HCT116 (cell line): ENCODE measurements at regions not wholly inside any gene's neighbourhood (a gene's known extent, or its start where the extent isn't known, plus 50 kb on each side); places are given as distances from the start of the nearest gene placed in this dataset.

Source experiments
- EZH2phosphoT487 ChIP-seq: fragments of 200-600 bp; IDR thresholded peaks from 2 replicates; pipeline ENCODE4 v1.6.1; 2018; ENCODE audit warnings: antibody characterized with exemption, borderline replicate concordance
- JUND ChIP-seq: IDR thresholded peaks from 2 replicates; pipeline ENCODE4 v1.6.1; 2012
- RAD21 ChIP-seq: IDR thresholded peaks from 2 replicates; pipeline ENCODE4 v1.6.1; 2012; ENCODE audit warnings: low read depth, mild to moderate bottlenecking
- SP1 ChIP-seq: IDR thresholded peaks from 2 replicates; pipeline ENCODE4 v1.6.1; 2012; ENCODE audit warnings: low read depth
- TCF7L2 ChIP-seq: IDR thresholded peaks from 2 replicates; pipeline ENCODE4 v1.7.0; 2011; ENCODE audit warnings: borderline replicate concordance, inconsistent platforms; ENCODE audit not compliant: insufficient read depth, insufficient read length; ENCODE audit errors: extremely low read depth
- YY1 ChIP-seq: IDR thresholded peaks from 2 replicates; pipeline ENCODE4 v1.6.1; 2011; ENCODE audit warnings: low read length, low read depth, moderate library complexity, mild to moderate bottlenecking; ENCODE audit not compliant: insufficient replicate concordance; ENCODE audit errors: extremely low read depth
- ZFX ChIP-seq: fragments of 450-650 bp; IDR thresholded peaks from 2 replicates; pipeline ENCODE4 v1.6.1; 2017
- ZNF274 ChIP-seq: fragments of 200-500 bp; sonication (Bioruptor generic); IDR thresholded peaks from 2 replicates; pipeline ENCODE4 v1.6.1; 2014; ENCODE audit warnings: mild to moderate bottlenecking, low read depth, low read length, inconsistent platforms
- TF ChIP-seq, protein P1 (sequence below), 3 experiments: fragments of 200-600 bp in 1 of 3; sonication (generic) in 1 of 3; IDR thresholded peaks in 2 of 3; conservative IDR thresholded peaks in 1 of 3; 2 replicates each; pipeline ENCODE4 v1.5.1; 2012 to 2017; ENCODE audit warnings: low read depth in 2 of 3, low read length in 2 of 3, antibody characterized with exemption in 1 of 3, borderline replicate concordance in 1 of 3, control low read depth in 1 of 3, mild to moderate bottlenecking in 1 of 3, mixed read lengths in 1 of 3, mixed run types in 1 of 3, moderate library complexity in 1 of 3; ENCODE audit not compliant: insufficient read depth in 1 of 3
- TF ChIP-seq, protein P2 (sequence below): IDR thresholded peaks from 2 replicates; pipeline ENCODE4 v1.6.1; 2012; ENCODE audit warnings: low read depth
- TF ChIP-seq, protein P3 (sequence below): IDR thresholded peaks from 2 replicates; pipeline ENCODE4 v1.6.1; 2012

DNA sequence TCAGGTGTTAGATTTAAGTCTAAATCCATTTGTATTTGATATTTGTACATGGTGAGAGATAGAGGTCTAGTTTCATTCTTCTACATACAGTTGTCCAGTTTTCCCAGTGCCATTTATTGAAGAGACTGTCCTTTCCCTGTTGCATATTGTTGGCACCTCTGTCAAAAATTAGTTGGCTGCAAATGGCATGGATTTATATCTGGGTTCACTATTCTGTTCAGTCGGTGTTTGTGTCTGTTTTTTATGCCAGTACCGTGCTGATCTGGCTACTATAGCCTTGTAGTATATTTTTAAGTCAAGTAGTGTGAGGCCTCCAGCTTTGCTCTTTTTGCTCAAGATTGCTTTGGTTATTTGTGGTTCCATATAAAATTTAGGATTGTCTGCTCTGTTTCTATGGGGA lies 176.2 kb upstream of the DMRT1 start:
- TF ChIP-seq, protein P1, sequence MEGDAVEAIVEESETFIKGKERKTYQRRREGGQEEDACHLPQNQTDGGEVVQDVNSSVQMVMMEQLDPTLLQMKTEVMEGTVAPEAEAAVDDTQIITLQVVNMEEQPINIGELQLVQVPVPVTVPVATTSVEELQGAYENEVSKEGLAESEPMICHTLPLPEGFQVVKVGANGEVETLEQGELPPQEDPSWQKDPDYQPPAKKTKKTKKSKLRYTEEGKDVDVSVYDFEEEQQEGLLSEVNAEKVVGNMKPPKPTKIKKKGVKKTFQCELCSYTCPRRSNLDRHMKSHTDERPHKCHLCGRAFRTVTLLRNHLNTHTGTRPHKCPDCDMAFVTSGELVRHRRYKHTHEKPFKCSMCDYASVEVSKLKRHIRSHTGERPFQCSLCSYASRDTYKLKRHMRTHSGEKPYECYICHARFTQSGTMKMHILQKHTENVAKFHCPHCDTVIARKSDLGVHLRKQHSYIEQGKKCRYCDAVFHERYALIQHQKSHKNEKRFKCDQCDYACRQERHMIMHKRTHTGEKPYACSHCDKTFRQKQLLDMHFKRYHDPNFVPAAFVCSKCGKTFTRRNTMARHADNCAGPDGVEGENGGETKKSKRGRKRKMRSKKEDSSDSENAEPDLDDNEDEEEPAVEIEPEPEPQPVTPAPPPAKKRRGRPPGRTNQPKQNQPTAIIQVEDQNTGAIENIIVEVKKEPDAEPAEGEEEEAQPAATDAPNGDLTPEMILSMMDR (IDR thresholded peaks at IDR 0.05 in 2 of 3, conservative IDR thresholded peaks at IDR 0.05 in 1 of 3; ENCODE audit: borderline replicate concordance in 1 of 3, insufficient read depth in 1 of 3, low read depth in 2 of 3, low read length in 2 of 3) = no peak
- TF ChIP-seq TCF7L2 = no peak
- TF ChIP-seq EZH2phosphoT487 = no peak
- no peak for TF ChIP-seq JUND
- TF ChIP-seq SP1 = no peak
- TF ChIP-seq ZFX = no peak
- no peak for TF ChIP-seq RAD21
- TF ChIP-seq, protein P2, sequence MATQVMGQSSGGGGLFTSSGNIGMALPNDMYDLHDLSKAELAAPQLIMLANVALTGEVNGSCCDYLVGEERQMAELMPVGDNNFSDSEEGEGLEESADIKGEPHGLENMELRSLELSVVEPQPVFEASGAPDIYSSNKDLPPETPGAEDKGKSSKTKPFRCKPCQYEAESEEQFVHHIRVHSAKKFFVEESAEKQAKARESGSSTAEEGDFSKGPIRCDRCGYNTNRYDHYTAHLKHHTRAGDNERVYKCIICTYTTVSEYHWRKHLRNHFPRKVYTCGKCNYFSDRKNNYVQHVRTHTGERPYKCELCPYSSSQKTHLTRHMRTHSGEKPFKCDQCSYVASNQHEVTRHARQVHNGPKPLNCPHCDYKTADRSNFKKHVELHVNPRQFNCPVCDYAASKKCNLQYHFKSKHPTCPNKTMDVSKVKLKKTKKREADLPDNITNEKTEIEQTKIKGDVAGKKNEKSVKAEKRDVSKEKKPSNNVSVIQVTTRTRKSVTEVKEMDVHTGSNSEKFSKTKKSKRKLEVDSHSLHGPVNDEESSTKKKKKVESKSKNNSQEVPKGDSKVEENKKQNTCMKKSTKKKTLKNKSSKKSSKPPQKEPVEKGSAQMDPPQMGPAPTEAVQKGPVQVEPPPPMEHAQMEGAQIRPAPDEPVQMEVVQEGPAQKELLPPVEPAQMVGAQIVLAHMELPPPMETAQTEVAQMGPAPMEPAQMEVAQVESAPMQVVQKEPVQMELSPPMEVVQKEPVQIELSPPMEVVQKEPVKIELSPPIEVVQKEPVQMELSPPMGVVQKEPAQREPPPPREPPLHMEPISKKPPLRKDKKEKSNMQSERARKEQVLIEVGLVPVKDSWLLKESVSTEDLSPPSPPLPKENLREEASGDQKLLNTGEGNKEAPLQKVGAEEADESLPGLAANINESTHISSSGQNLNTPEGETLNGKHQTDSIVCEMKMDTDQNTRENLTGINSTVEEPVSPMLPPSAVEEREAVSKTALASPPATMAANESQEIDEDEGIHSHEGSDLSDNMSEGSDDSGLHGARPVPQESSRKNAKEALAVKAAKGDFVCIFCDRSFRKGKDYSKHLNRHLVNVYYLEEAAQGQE = no peak
- no peak for TF ChIP-seq YY1
- TF ChIP-seq, protein P3, sequence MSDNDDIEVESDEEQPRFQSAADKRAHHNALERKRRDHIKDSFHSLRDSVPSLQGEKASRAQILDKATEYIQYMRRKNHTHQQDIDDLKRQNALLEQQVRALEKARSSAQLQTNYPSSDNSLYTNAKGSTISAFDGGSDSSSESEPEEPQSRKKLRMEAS = no peak
- no peak for TF ChIP-seq ZNF274
